ENCODE measurements at regions not wholly inside any gene's neighbourhood (a gene's known extent, or its start where the extent isn't known, plus 50 kb on each side); places are given as distances from the start of the nearest gene placed in this dataset.
"Not testable (repeated sequence)": the region's sequence is repeated elsewhere in the genome, so short reads cannot be mapped to it uniquely, and the experiment has no call there.

- H3K4me3 ChIP-seq = no peak overlapping the region
- DNase-seq (ENCODE audit: low read depth in 1 of 2, low spot score in 2 of 2) = no peak
- H3K9me3 ChIP-seq (replicated peaks) = no peaks in the 10 kb centered on the region
- H3K36me3 ChIP-seq = no peaks in the 10 kb centered on the region
- H3K4me1 ChIP-seq (replicated peaks) = no peaks in the 10 kb centered on the region
- 0 out of 2 replicates have a peak, but pooled peaks cover 7% of the 10 kb centered on the region for H3K27me3 ChIP-seq (replicated peaks)
- no peak overlapping the region for H3K27ac ChIP-seq
Measured at GRCh38 chr6:135555550-135555949, 58.0 kb upstream of the AHI1 start.

DNA sequence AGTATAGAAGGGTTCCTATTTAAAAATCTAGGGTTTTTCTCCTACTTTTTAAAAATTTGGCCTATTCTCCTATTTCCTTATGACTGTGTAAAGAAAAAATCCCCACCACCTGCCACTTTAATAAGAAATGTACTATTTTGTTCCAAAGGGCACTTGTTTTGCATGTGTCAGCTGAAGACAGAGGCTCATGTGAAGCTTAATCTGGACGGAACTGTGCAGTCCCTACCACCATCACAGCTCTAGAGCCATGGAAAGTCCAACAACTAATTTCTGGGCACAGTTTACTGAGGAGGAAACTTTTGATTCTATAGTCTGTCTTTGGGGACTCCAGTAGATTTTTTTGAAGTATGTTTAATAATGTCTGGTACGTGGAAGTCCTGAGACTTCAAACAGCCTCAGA, 60.0 kb upstream of the AHI1 start:
- Histone ChIP-seq H3K36me3 (no peaks in the 10 kb centered on the region), H3K9me3 (replicated peaks) (no peaks in the 10 kb centered on the region), H3K4me3 (no peak overlapping the region), H3K27ac (no peak overlapping the region), H3K4me1 (replicated peaks) (no peaks in the 10 kb centered on the region), H3K27me3 (replicated peaks) (0 out of 2 replicates have a peak, but pooled peaks cover 7% of the 10 kb centered on the region)
- no peak for DNase-seq (ENCODE audit: low read depth in 1 of 2, low spot score in 2 of 2)

GRCh38 chr6:135565605-135566004, 68.1 kb upstream of the AHI1 start:
- H3K9me3 ChIP-seq (replicated peaks); H3K36me3 ChIP-seq; DNase-seq (ENCODE audit: low read depth in 1 of 2, low spot score in 2 of 2); H3K27ac ChIP-seq; H3K27me3 ChIP-seq (replicated peaks); H3K4me3 ChIP-seq; H3K4me1 ChIP-seq (replicated peaks): not testable (repeated sequence)

GRCh38 chr6:135566311-135567068, 69.0 kb upstream of the AHI1 start:
- H3K36me3 ChIP-seq = no peaks in the 10 kb centered on the region
- no peaks in the 10 kb centered on the region for H3K9me3 ChIP-seq (replicated peaks)
- no peak for DNase-seq (ENCODE audit: low read depth in 1 of 2, low spot score in 2 of 2)
- no peaks in the 10 kb centered on the region for H3K4me1 ChIP-seq (replicated peaks)
- H3K27me3 ChIP-seq (replicated peaks) = no peaks in the 10 kb centered on the region
- no peak overlapping the region for H3K27ac ChIP-seq
- H3K4me3 ChIP-seq = no peak overlapping the region

DNA sequence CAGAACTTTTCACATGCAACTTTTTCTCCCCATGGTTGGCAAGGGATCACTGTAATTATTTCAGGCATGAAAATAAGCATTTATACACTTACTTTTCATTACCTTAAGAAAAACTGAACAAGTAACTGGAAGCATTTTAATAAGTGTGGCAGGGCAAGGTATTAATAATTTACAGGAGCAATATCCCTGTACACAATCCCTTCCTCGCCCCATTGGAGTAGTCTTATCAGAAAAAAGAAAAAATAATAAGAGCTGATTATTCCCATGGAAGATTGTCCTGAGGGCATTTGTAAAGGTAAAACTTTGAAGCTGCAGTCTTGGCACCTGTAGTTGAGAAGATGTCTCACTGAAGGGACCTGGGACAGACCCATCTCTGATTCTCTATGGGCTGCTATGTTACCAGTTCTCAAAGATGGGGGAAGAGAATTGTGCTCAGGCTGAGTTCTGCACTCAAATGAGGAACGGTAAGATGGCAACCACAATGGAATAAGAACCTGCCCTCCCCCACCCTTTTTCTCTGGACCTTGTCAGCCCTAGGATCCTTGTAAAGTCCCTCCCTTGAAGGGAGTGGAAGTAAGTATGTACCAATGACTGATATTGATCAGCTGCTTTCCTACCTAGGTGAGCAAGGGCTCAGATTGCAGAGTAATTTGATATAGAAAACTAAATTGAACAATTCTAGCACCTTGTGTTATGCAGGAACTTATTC, 70.0 kb upstream of the AHI1 start:
- no peak overlapping the region for H3K27ac ChIP-seq
- no peak for DNase-seq (ENCODE audit: low read depth in 1 of 2, low spot score in 2 of 2)

DNA sequence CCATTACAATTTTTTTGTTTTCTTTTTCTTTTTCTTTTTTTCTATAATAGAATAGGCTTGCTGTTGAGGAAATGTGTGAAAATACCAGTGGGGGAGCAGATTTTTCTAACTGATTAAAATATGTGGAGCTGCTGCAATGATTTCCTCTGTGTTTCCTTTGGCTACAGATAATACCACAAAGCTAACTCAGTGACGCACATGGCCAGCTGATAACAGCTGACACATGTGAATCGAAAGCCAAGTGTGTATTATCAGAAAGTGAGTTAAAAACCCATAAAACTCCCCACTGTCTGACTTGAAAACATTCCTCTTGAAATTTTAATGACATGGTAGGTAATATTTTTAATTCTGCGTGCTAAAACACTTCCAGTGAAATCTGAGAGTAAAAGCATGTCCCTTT, 70.8 kb upstream of the AHI1 start:
- H3K27me3 ChIP-seq (replicated peaks) = no peaks in the 10 kb centered on the region
- no peak overlapping the region for H3K27ac ChIP-seq
- H3K9me3 ChIP-seq (replicated peaks) = no peaks in the 10 kb centered on the region
- H3K4me3 ChIP-seq = no peak overlapping the region
- no peak for DNase-seq (ENCODE audit: low read depth in 1 of 2, low spot score in 2 of 2)
- no peaks in the 10 kb centered on the region for H3K36me3 ChIP-seq
- H3K4me1 ChIP-seq (replicated peaks) = no peaks in the 10 kb centered on the region

More for the DNA sequence above, 70.0 kb upstream of the AHI1 start:
- Histone ChIP-seq H3K9me3 (replicated peaks) (no peaks in the 10 kb centered on the region), H3K36me3 (no peaks in the 10 kb centered on the region), H3K4me3 (no peak overlapping the region), H3K4me1 (replicated peaks) (no peaks in the 10 kb centered on the region), H3K27me3 (replicated peaks) (no peaks in the 10 kb centered on the region)

GRCh38 chr6:135572051-135572450, 74.5 kb upstream of the AHI1 start:
- DNase-seq (ENCODE audit: low read depth in 1 of 2, low spot score in 2 of 2) = no peak
- Histone ChIP-seq H3K27ac (no peak overlapping the region), H3K36me3 (no peaks in the 10 kb centered on the region), H3K4me1 (replicated peaks) (no peaks in the 10 kb centered on the region), H3K4me3 (no peak overlapping the region), H3K9me3 (replicated peaks) (no peaks in the 10 kb centered on the region), H3K27me3 (replicated peaks) (no peaks in the 10 kb centered on the region)

GRCh38 chr6:135575629-135576028, 78.1 kb upstream of the AHI1 start:
- Histone ChIP-seq H3K36me3 (no peaks in the 10 kb centered on the region), H3K9me3 (replicated peaks) (no peaks in the 10 kb centered on the region), H3K27me3 (replicated peaks) (no peaks in the 10 kb centered on the region), H3K4me1 (replicated peaks) (no peaks in the 10 kb centered on the region), H3K27ac (no peak overlapping the region), H3K4me3 (no peak overlapping the region)
- no peak for DNase-seq (ENCODE audit: low read depth in 1 of 2, low spot score in 2 of 2)

DNA sequence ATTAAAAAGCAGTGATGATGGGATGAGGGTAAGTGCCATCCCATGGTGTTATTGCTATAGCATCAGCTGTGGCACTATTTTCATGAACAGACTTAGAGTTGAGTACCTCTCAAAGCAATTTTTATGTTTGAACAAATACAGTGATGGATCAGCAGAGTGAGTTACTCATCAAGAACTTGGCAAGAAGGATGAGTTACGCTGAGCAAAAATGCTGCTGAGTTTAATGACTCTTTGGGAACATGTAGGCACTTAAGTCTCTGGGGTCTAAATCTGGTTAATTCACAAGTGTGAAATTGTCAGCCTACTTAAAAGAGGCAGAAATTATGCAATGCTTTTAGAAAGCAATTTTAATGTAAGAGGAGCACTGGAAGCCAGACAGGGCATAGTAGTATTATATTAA, 78.5 kb upstream of the AHI1 start:
- no peak for DNase-seq (ENCODE audit: low read depth in 1 of 2, low spot score in 2 of 2)
- Histone ChIP-seq H3K27ac (no peak overlapping the region), H3K9me3 (replicated peaks) (no peaks in the 10 kb centered on the region)

GRCh38 chr6:135577059-135577538, 79.6 kb upstream of the AHI1 start:
- no peaks in the 10 kb centered on the region for H3K4me1 ChIP-seq (replicated peaks)
- H3K27ac ChIP-seq = no peak overlapping the region
- H3K4me3 ChIP-seq = no peak overlapping the region
- DNase-seq (ENCODE audit: low read depth in 1 of 2, low spot score in 2 of 2) = no peak
- H3K9me3 ChIP-seq (replicated peaks) = no peaks in the 10 kb centered on the region
- no peaks in the 10 kb centered on the region for H3K27me3 ChIP-seq (replicated peaks)
- H3K36me3 ChIP-seq = no peaks in the 10 kb centered on the region

More for the DNA sequence above, 78.5 kb upstream of the AHI1 start:
- no peaks in the 10 kb centered on the region for H3K27me3 ChIP-seq (replicated peaks)
- no peaks in the 10 kb centered on the region for H3K36me3 ChIP-seq
- H3K4me1 ChIP-seq (replicated peaks) = no peaks in the 10 kb centered on the region
- H3K4me3 ChIP-seq = no peak overlapping the region

DNA sequence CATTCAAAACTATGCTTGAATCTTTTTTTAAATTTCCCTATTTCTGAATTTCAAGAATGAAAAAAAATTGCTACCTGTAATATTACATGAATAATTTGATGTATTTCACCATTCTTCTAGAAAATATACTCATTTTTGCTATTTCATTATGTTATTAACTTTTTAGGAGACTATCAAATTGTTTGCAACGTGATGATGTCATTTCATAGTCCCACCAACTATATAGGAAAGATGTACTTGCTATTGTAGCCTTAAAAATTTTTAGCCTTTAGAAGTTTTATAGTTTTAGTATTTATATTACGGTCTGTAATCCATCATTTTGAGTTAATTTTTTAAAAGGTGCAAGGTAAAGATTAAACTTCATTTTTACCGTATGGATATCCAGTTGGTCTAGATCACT, 81.4 kb upstream of the AHI1 start:
- Histone ChIP-seq H3K27me3 (replicated peaks) (no peaks in the 10 kb centered on the region), H3K36me3 (no peaks in the 10 kb centered on the region), H3K4me3 (no peak overlapping the region), H3K27ac (no peak overlapping the region), H3K9me3 (replicated peaks) (no peaks in the 10 kb centered on the region), H3K4me1 (replicated peaks) (no peaks in the 10 kb centered on the region)
- no peak for DNase-seq (ENCODE audit: low read depth in 1 of 2, low spot score in 2 of 2)

GRCh38 chr6:135581211-135581610, 83.7 kb upstream of the AHI1 start:
- H3K4me3 ChIP-seq = no peak overlapping the region
- DNase-seq (ENCODE audit: low read depth in 1 of 2, low spot score in 2 of 2) = no peak
- H3K4me1 ChIP-seq (replicated peaks) = no peaks in the 10 kb centered on the region
- no peaks in the 10 kb centered on the region for H3K27me3 ChIP-seq (replicated peaks)
- no peaks in the 10 kb centered on the region for H3K9me3 ChIP-seq (replicated peaks)
- no peaks in the 10 kb centered on the region for H3K36me3 ChIP-seq
- H3K27ac ChIP-seq = no peak overlapping the region

DNA sequence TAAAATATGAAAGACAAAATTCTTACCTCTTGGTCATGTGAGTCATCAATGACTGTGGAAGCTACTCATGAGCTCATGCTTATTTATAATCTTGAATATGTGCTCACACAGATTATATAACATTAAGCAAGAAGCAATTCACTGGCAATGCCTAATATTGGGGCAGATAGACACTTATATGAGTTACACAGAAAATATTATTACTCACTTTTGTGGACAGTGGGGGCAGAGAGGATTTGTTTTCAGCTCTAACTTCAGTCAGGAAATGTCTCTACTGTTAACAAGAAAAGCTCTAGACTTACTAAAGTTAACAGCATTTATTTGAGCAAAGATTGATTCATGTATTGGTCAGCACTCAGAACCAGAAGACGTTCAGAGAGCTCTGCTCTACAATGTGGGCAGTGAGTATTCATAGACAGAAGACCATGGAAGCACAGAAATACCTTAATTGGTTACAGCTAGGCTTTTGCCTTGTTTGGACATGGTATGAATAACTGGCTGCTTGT, 85.8 kb upstream of the AHI1 start:
- Histone ChIP-seq H3K27ac (no peak overlapping the region), H3K27me3 (replicated peaks) (no peaks in the 10 kb centered on the region), H3K9me3 (replicated peaks) (no peaks in the 10 kb centered on the region), H3K4me3 (no peak overlapping the region), H3K36me3 (no peaks in the 10 kb centered on the region), H3K4me1 (replicated peaks) (no peaks in the 10 kb centered on the region)
- DNase-seq (ENCODE audit: low read depth in 1 of 2, low spot score in 2 of 2) = no peak

DNA sequence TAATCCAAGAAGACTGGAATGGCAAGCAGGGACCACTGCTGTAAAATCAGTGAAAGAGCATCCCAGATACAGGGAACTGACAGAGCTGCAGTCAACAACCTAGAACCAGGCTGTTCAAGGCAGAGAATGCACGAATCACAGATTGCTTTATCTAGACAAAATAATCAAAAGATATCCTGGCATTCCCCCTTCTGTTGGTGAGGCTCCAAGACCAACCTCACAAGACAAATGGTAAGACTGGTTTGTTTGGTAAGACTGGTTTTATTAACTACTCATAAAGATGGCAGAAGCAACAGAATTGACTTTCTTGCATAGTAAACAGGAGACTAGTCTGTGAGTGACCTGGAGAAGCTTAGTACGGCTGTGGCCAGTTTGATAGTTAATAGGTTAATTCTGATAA, 88.8 kb upstream of the AHI1 start:
- Histone ChIP-seq H3K9me3 (replicated peaks) (no peaks in the 10 kb centered on the region), H3K4me3 (no peak overlapping the region), H3K4me1 (replicated peaks) (no peaks in the 10 kb centered on the region), H3K36me3 (no peaks in the 10 kb centered on the region), H3K27me3 (replicated peaks) (no peaks in the 10 kb centered on the region), H3K27ac (no peak overlapping the region)
- DNase-seq (ENCODE audit: low read depth in 1 of 2, low spot score in 2 of 2) = no peak

Measured in SJSA1 (cell line).